HepG2 (cell line): ENCODE measurements at regions not wholly inside any gene's neighbourhood (a gene's known extent, or its start where the extent isn't known, plus 50 kb on each side); places are given as distances from the start of the nearest gene placed in this dataset.

Source experiments
- ATAC-seq: fragments of 200-7000 bp; cut with Tn5 transposase; 3 replicates; pipeline ENCODE4 v1.9.1; 2020; ENCODE audit warnings: mild to moderate bottlenecking, moderate library complexity
- BruUV-seq: library from RNA; stranded (reverse); fragments of 400-500 nt; replicated peaks from 2 replicates; lab custom pipeline; 2021; lab: Mats Ljungman, UMichigan
- CTCF ChIA-PET: fragments of 300-600 bp; formaldehyde crosslinking; extraction: SDS; loops from one replicate; lab custom pipeline; 2021; ENCODE audit warnings: low total read pairs, inconsistent platforms, low intra/inter-chr PET ratio; lab: Yijun Ruan, JAX
- POLR2A ChIA-PET: fragments of 350-600 bp; sonication (Branson Sonifier 250); formaldehyde crosslinking; loops from one replicate; lab custom pipeline; 2020; ENCODE audit warnings: antibody characterized with exemption, inconsistent platforms; lab: Yijun Ruan, JAX
- DNase-seq: peaks from one replicate; pipeline ENCODE4 v3.0.0-alpha.2; 2015; ENCODE audit warnings: low spot score
- FAIRE-seq: peaks from 3 replicates; lab custom pipeline; 2011; peaks lifted over from hg19 to GRCh38; lab: Jason Lieb, UNC
- H2AFZ ChIP-seq: one replicate; pipeline ENCODE4 v1.6.1; 2011; ENCODE audit warnings: low read length, inconsistent platforms
- H3K27ac ChIP-seq: fragments of 300-600 bp; 3 replicates; pipeline ENCODE4 v1.8.0; 2011; ENCODE audit warnings: mixed run types, mild to moderate bottlenecking, mixed read lengths, low read length, inconsistent platforms; ENCODE audit not compliant: insufficient read depth; ENCODE audit errors: extremely low read length
- H3K27me3 ChIP-seq, 2 experiments: fragments of 200-600 bp in 1 of 2; 2 replicates in 1 of 2; 3 replicates in 1 of 2; pipeline versions ENCODE4 v1.6.0 to v1.8.0; 2011; ENCODE audit warnings: low read length in 2 of 2, mild to moderate bottlenecking in 2 of 2, moderate library complexity in 2 of 2, inconsistent platforms in 1 of 2; ENCODE audit not compliant: insufficient read depth in 2 of 2, control insufficient read depth in 1 of 2
- H3K36me3 ChIP-seq, 2 experiments: fragments of 200-600 bp in 1 of 2; replicated peaks in 1 of 2; 2 replicates in 1 of 2; 3 replicates in 1 of 2; pipeline versions ENCODE4 v1.5.1 to v1.8.0; 2011; ENCODE audit warnings: low read length in 2 of 2, inconsistent platforms in 1 of 2; ENCODE audit not compliant: insufficient read depth in 2 of 2, control insufficient read depth in 1 of 2
- H3K4me1 ChIP-seq: 2 replicates; pipeline ENCODE4 v1.5.1; 2012; ENCODE audit warnings: low read length, inconsistent platforms; ENCODE audit not compliant: insufficient read depth
- H3K4me2 ChIP-seq: 2 replicates; pipeline ENCODE4 v1.6.0; 2011; ENCODE audit warnings: low read depth, low read length, inconsistent platforms
- H3K4me3 ChIP-seq, 3 experiments: fragments of 200-600 bp in 1 of 3; sonication (generic), shearing (Covaris generic) in 1 of 3; replicated peaks in 1 of 3; 2 replicates each; pipeline ENCODE4 v1.5.1; 2011 to 2016; ENCODE audit warnings: low read length in 3 of 3, inconsistent platforms in 2 of 3, low read depth in 2 of 3, mild to moderate bottlenecking in 2 of 3, control low read depth in 1 of 3, mixed read lengths in 1 of 3; ENCODE audit not compliant: insufficient read depth in 1 of 3
- H3K79me2 ChIP-seq: one replicate; pipeline ENCODE4 v1.6.1; 2011; ENCODE audit warnings: low read length, inconsistent platforms; ENCODE audit not compliant: insufficient read depth
- H3K9ac ChIP-seq: 2 replicates; pipeline ENCODE4 v1.6.0; 2011; ENCODE audit warnings: mild to moderate bottlenecking, low read depth, low read length, inconsistent platforms; ENCODE audit not compliant: insufficient read depth
- H3K9me3 ChIP-seq: 2 replicates; pipeline ENCODE4 v1.5.1; 2012; ENCODE audit warnings: mild to moderate bottlenecking, low read length
- H4K20me1 ChIP-seq: 2 replicates; pipeline ENCODE4 v1.6.0; 2011; ENCODE audit warnings: inconsistent platforms, mild to moderate bottlenecking, low read length, moderate library complexity; ENCODE audit not compliant: insufficient read depth
- ATAD3A ChIP-seq: sonication (generic); formaldehyde crosslinking; IDR thresholded peaks from 2 replicates; pipeline ENCODE4 v1.4.0; 2020; ENCODE audit warnings: missing genetic modification reagents
- BRD4 ChIP-seq: sonication (generic); formaldehyde crosslinking; IDR thresholded peaks from 2 replicates; pipeline ENCODE4 v1.4.0; 2020; ENCODE audit warnings: missing genetic modification reagents
- CCDC6 ChIP-seq: sonication (generic); formaldehyde crosslinking; IDR thresholded peaks from 2 replicates; pipeline ENCODE4 v1.8.1; 2022; ENCODE audit warnings: mild to moderate bottlenecking, missing genetic modification reagents, moderate library complexity
- CHD4 ChIP-seq: fragments of 200-600 bp; sonication (generic); IDR thresholded peaks from 2 replicates; pipeline ENCODE4 v1.7.0; 2017; ENCODE audit warnings: mild to moderate bottlenecking, low read length, borderline replicate concordance
- FOSL1 ChIP-seq: sonication (generic); formaldehyde crosslinking; IDR thresholded peaks from 2 replicates; pipeline ENCODE4 v1.9.0; 2021; ENCODE audit warnings: missing genetic modification reagents, borderline replicate concordance
- NCOA2 ChIP-seq: sonication (generic); formaldehyde crosslinking; IDR thresholded peaks from 2 replicates; pipeline ENCODE4 v1.8.0; 2022; ENCODE audit warnings: inconsistent platforms
- PTBP1 ChIP-seq: fragments of 200-400 bp; formaldehyde crosslinking; IDR thresholded peaks from 2 replicates; pipeline ENCODE4 v1.6.1; 2018; ENCODE audit warnings: low read length, low read depth; ENCODE audit not compliant: poor library complexity, severe bottlenecking
- SOX6 ChIP-seq, 2 experiments: fragments of 450-650 bp in 1 of 2; sonication (generic) in 1 of 2; formaldehyde crosslinking in 1 of 2; IDR thresholded peaks; 2 replicates each; pipeline versions ENCODE4 v1.4.0 to v1.6.1; 2017 to 2020; ENCODE audit warnings: antibody characterized with exemption in 1 of 2, mild to moderate bottlenecking in 1 of 2, missing genetic modification reagents in 1 of 2
- TP53 ChIP-seq: sonication (generic); formaldehyde crosslinking; conservative IDR thresholded peaks from 2 replicates; pipeline ENCODE4 v1.4.0; 2020; ENCODE audit warnings: missing genetic modification reagents
- YEATS2 ChIP-seq: sonication (generic); formaldehyde crosslinking; IDR thresholded peaks from 2 replicates; pipeline ENCODE4 v1.4.0; 2020; ENCODE audit warnings: missing genetic modification reagents, borderline replicate concordance
- ZNF205 ChIP-seq: IDR thresholded peaks from 2 replicates; pipeline ENCODE4 v1.6.1; 2018; ENCODE audit warnings: missing biosample characterization, missing genetic modification reagents
- ZNF460 ChIP-seq: sonication (generic); formaldehyde crosslinking; IDR thresholded peaks from 2 replicates; pipeline ENCODE4 v1.5.1; 2020; ENCODE audit warnings: missing genetic modification reagents, mild to moderate bottlenecking, borderline replicate concordance
- ZNF556 ChIP-seq: sonication (generic); formaldehyde crosslinking; IDR thresholded peaks from 2 replicates; pipeline ENCODE4 v1.4.0; 2020; ENCODE audit warnings: mild to moderate bottlenecking, missing genetic modification reagents, borderline replicate concordance
- ZNF570 ChIP-seq: sonication (generic); formaldehyde crosslinking; IDR thresholded peaks from 2 replicates; pipeline ENCODE4 v1.4.0; 2020; ENCODE audit warnings: mild to moderate bottlenecking, missing genetic modification reagents, borderline replicate concordance
- ZUFSP ChIP-seq: sonication (generic); formaldehyde crosslinking; IDR thresholded peaks from 2 replicates; pipeline ENCODE4 v1.9.0; 2021; ENCODE audit warnings: missing genetic modification reagents, mild to moderate bottlenecking, borderline replicate concordance
- WGBS: methylation state at CpG from one replicate; pipeline ENCODE4 v1.1.6; 2017; ENCODE audit warnings: low lambda C conversion rate; 5-methylcytosine and 5-hydroxymethylcytosine counted together
- in situ Hi-C: cut with HindIII; loops from 2 replicates; pipeline ENCODE4 v1.10.0; 2017; ENCODE audit warnings: low pct_unique_long_range_greater_than_20kb; ENCODE audit not compliant: extremely low pct_ligation_motif_present
- intact Hi-C: fragments of 100-400 bp; cut with micrococcal nuclease; formaldehyde crosslinking; loops from one replicate; pipeline ENCODE4 v1.10.0; 2022; ENCODE audit not compliant: unreplicated experiment
- TF ChIP-seq, protein P1 (sequence below): sonication (generic); formaldehyde crosslinking; IDR thresholded peaks from 2 replicates; pipeline ENCODE4 v1.4.0; 2020; ENCODE audit warnings: missing genetic modification reagents

DNA sequence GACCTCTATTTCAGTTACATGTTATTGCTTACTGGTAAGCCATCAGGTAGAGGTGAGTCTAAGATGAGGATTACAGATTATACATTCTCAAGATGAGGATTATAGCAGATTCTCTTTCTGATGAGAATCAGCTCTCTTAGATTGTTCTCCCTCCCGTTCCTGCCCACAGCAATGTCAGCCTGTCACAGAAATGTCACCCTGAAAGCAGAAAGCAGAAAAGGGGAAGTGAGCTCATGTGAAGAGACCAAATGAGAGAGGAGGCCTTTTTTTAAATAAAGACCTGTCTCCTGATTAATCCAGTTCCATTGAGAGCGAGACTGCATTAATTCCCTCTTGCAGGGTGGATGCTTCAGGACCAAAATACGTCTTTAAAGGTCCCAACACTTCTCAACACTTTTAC lies 445.6 kb downstream of the KCTD12 start (continued):
- no peak for TF ChIP-seq FOSL1 (CRISPR knock-in tag)

DNA sequence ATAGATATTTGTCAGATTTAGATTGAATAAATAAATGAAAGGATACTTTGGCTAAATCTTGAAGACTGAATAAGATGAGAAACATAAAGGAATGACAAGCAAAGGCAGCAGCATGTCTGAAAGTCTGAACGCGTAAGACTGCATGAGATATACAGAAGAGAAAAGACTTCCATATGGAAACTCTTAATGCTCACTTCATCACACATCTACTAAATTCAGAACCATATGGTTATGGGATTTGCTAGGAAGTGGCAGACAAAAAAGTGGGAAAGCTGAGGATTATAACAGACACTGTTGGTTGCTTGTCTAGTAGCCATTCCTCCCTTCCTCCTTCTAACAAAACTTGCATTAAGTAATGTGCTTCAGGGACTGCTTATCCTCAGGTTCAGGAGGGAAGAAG lies 446.7 kb downstream of the KCTD12 start:
- H2AFZ ChIP-seq, result no peak overlapping the region
- H3K4me1 ChIP-seq, result no peaks in the 10 kb centered on the region
- H3K27ac ChIP-seq, result no peak overlapping the region
- no peaks in the 10 kb centered on the region for H3K36me3 ChIP-seq
- no peak for FAIRE-seq
- H3K4me2 ChIP-seq, result no peak overlapping the region
- ATAC-seq, result no peak
- WGBS, result 91% methylated on average over 2 of the region's 2 CpGs
- no peaks in the 10 kb centered on the region for H3K79me2 ChIP-seq
- no peak overlapping the region for H3K9ac ChIP-seq
- POLR2A ChIA-PET, result no interaction called here
- DNase-seq, result no peak
- CTCF ChIA-PET, result no interaction called here
- H3K27me3 ChIP-seq, result no peaks in the 10 kb centered on the region; a peak in 1 of 5 replicates
- H4K20me1 ChIP-seq, result no peaks in the 10 kb centered on the region
- H3K9me3 ChIP-seq, result no peaks in the 10 kb centered on the region
- intact Hi-C loops (no loop called here), in situ Hi-C loops (no loop called here)
- no peak overlapping the region for H3K4me3 ChIP-seq
- no TSS peak for BruUV-seq
- no peak for TF ChIP-seq ZNF460 (CRISPR knock-in tag)
- TF ChIP-seq CHD4, result no peak
- TF ChIP-seq PTBP1, result no peak
- TF ChIP-seq ZNF570 (CRISPR knock-in tag), result no peak
- TF ChIP-seq BRD4 (CRISPR knock-in tag), result no peak
- no peak for TF ChIP-seq NCOA2 (CRISPR knock-in tag)
- no peak for TF ChIP-seq SOX6 (IDR thresholded peaks at IDR 0.05)
- no peak for TF ChIP-seq SOX6 (CRISPR knock-in tag; IDR thresholded peaks at IDR 0.05)
- TF ChIP-seq CCDC6 (CRISPR knock-in tag), result no peak
- no peak for TF ChIP-seq ZNF205
- TF ChIP-seq ZNF556 (CRISPR knock-in tag), result no peak
- TF ChIP-seq, protein P1, sequence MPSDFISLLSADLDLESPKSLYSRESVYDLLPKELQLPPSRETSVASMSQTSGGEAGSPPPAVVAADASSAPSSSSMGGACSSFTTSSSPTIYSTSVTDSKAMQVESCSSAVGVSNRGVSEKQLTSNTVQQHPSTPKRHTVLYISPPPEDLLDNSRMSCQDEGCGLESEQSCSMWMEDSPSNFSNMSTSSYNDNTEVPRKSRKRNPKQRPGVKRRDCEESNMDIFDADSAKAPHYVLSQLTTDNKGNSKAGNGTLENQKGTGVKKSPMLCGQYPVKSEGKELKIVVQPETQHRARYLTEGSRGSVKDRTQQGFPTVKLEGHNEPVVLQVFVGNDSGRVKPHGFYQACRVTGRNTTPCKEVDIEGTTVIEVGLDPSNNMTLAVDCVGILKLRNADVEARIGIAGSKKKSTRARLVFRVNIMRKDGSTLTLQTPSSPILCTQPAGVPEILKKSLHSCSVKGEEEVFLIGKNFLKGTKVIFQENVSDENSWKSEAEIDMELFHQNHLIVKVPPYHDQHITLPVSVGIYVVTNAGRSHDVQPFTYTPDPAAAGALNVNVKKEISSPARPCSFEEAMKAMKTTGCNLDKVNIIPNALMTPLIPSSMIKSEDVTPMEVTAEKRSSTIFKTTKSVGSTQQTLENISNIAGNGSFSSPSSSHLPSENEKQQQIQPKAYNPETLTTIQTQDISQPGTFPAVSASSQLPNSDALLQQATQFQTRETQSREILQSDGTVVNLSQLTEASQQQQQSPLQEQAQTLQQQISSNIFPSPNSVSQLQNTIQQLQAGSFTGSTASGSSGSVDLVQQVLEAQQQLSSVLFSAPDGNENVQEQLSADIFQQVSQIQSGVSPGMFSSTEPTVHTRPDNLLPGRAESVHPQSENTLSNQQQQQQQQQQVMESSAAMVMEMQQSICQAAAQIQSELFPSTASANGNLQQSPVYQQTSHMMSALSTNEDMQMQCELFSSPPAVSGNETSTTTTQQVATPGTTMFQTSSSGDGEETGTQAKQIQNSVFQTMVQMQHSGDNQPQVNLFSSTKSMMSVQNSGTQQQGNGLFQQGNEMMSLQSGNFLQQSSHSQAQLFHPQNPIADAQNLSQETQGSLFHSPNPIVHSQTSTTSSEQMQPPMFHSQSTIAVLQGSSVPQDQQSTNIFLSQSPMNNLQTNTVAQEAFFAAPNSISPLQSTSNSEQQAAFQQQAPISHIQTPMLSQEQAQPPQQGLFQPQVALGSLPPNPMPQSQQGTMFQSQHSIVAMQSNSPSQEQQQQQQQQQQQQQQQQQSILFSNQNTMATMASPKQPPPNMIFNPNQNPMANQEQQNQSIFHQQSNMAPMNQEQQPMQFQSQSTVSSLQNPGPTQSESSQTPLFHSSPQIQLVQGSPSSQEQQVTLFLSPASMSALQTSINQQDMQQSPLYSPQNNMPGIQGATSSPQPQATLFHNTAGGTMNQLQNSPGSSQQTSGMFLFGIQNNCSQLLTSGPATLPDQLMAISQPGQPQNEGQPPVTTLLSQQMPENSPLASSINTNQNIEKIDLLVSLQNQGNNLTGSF (CRISPR knock-in tag), result no peak
- no peak for TF ChIP-seq ZUFSP
- no peak for TF ChIP-seq YEATS2 (CRISPR knock-in tag)
- TF ChIP-seq ATAD3A (CRISPR knock-in tag), result no peak
- TF ChIP-seq TP53 (CRISPR knock-in tag), result no peak
